CD14-positive monocyte (primary cell): ENCODE measurements at regions not wholly inside any gene's neighbourhood (a gene's known extent, or its start where the extent isn't known, plus 50 kb on each side); places are given as distances from the start of the nearest gene placed in this dataset.

Source experiments
- DNase-seq, 3 donors: peaks; one replicate each; pipeline ENCODE4 v3.0.0-alpha.2; 2011 to 2022
- H2AFZ ChIP-seq: 2 replicates; pipeline ENCODE4 v1.6.0; 2012; ENCODE audit warnings: mild to moderate bottlenecking, low read depth, low read length, inconsistent platforms; ENCODE audit not compliant: insufficient read depth, poor library complexity, severe bottlenecking
- H3K27ac ChIP-seq, 2 donors: 1 replicate in 1 of 2; 2 replicates in 1 of 2; pipeline ENCODE4 v1.5.1; 2012 to 2013; ENCODE audit warnings: low read length in 2 of 2, control low read depth in 1 of 2, inconsistent platforms in 1 of 2, low read depth in 1 of 2, mild to moderate bottlenecking in 1 of 2
- H3K27me3 ChIP-seq, 2 donors: one replicate each; pipeline versions ENCODE4 v1.6.0 to v1.6.1; 2011 to 2013; ENCODE audit warnings: low read length in 2 of 2; ENCODE audit not compliant: control insufficient read depth in 2 of 2, insufficient read depth in 2 of 2
- H3K36me3 ChIP-seq, 2 donors: replicated peaks in 1 of 2; 1 replicate in 1 of 2; 2 replicates in 1 of 2; pipeline versions ENCODE4 v1.5.1 to v1.6.1; 2012 to 2013; ENCODE audit warnings: low read length in 2 of 2, control low read depth in 1 of 2, inconsistent platforms in 1 of 2, mild to moderate bottlenecking in 1 of 2; ENCODE audit not compliant: insufficient read depth in 2 of 2, control insufficient read depth in 1 of 2
- H3K4me1 ChIP-seq, 2 donors: 1 replicate in 1 of 2; 2 replicates in 1 of 2; pipeline versions ENCODE4 v1.5.1 to v1.6.1; 2012 to 2013; ENCODE audit warnings: low read length in 2 of 2, control low read depth in 1 of 2, inconsistent platforms in 1 of 2, mild to moderate bottlenecking in 1 of 2, moderate library complexity in 1 of 2; ENCODE audit not compliant: insufficient read depth in 2 of 2, control insufficient read depth in 1 of 2
- H3K4me2 ChIP-seq: replicated peaks from 2 replicates; pipeline ENCODE3; 2012; ENCODE audit warnings: low read length, moderate library complexity, mild to moderate bottlenecking; ENCODE audit not compliant: poor library complexity, severe bottlenecking; ENCODE audit errors: extremely low read depth
- H3K4me3 ChIP-seq, 3 experiments: fragments of 200-600 bp in 1 of 3; sonication (generic) in 1 of 3; replicated peaks in 1 of 3; 1 replicate in 2 of 3; 2 replicates in 1 of 3; pipeline ENCODE4 v1.5.1; 2011 to 2013; ENCODE audit warnings: low read length in 3 of 3, mild to moderate bottlenecking in 3 of 3, control low read depth in 2 of 3, low read depth in 2 of 3, inconsistent platforms in 1 of 3, moderate library complexity in 1 of 3
- H3K79me2 ChIP-seq: 2 replicates; pipeline ENCODE4 v1.6.0; 2012; ENCODE audit warnings: mild to moderate bottlenecking, control low read depth, inconsistent platforms, low read length, moderate library complexity; ENCODE audit not compliant: insufficient read depth
- H3K9ac ChIP-seq: 2 replicates; pipeline ENCODE4 v1.6.0; 2017; ENCODE audit warnings: low read length, mild to moderate bottlenecking; ENCODE audit not compliant: insufficient read depth, poor library complexity, severe bottlenecking
- H3K9me3 ChIP-seq, 2 donors: replicated peaks in 1 of 2; 1 replicate in 1 of 2; 2 replicates in 1 of 2; pipeline versions ENCODE4 v1.5.1 to v1.6.1; 2012 to 2013; ENCODE audit warnings: low read length in 2 of 2, control low read depth in 1 of 2; ENCODE audit not compliant: control insufficient read depth in 1 of 2, insufficient read depth in 1 of 2
- H4K20me1 ChIP-seq: 2 replicates; pipeline ENCODE4 v1.6.0; 2012; ENCODE audit warnings: mild to moderate bottlenecking, low read length, control low read depth, moderate library complexity; ENCODE audit not compliant: insufficient read depth
- H3K27ac Mint-ChIP-seq, 7 donors: one replicate each; pipeline ENCODE4 v1.8.0; 2020; ENCODE audit warnings: mild to moderate bottlenecking in 7 of 7, mixed read lengths in 7 of 7, moderate library complexity in 6 of 7, inconsistent platforms in 2 of 7
- H3K27me3 Mint-ChIP-seq, 3 donors: one replicate each; pipeline ENCODE4 v1.8.0; 2021 to 2022; ENCODE audit warnings: low read depth in 3 of 3, mild to moderate bottlenecking in 3 of 3, mixed read lengths in 3 of 3, moderate library complexity in 3 of 3, inconsistent platforms in 1 of 3
- H3K36me3 Mint-ChIP-seq, 2 donors: one replicate each; pipeline ENCODE4 v1.8.0; 2020; ENCODE audit warnings: mixed read lengths in 2 of 2, inconsistent platforms in 1 of 2, mild to moderate bottlenecking in 1 of 2
- H3K4me1 Mint-ChIP-seq: one replicate; pipeline ENCODE4 v1.8.0; 2020; ENCODE audit warnings: mild to moderate bottlenecking, mixed read lengths
- H3K4me3 Mint-ChIP-seq, 2 donors: one replicate each; pipeline ENCODE4 v1.8.0; 2020; ENCODE audit warnings: mild to moderate bottlenecking in 2 of 2, mixed read lengths in 2 of 2, moderate library complexity in 1 of 2
- H3K9me3 Mint-ChIP-seq, 7 donors: one replicate each; pipeline ENCODE4 v1.8.0; 2020 to 2022; ENCODE audit warnings: mixed read lengths in 7 of 7, mild to moderate bottlenecking in 6 of 7, moderate library complexity in 6 of 7, inconsistent platforms in 2 of 7
- WGBS: methylation state at CpG from one replicate; pipeline ENCODE4 v1.1.5; 2013; ENCODE audit warnings: missing lambda C conversion rate; ENCODE audit not compliant: insufficient coverage; 5-methylcytosine and 5-hydroxymethylcytosine counted together
- intact Hi-C, 2 donors: fragments of 100-400 bp; cut with micrococcal nuclease; formaldehyde crosslinking; loops; one replicate each; pipeline versions ENCODE4 v1.15.0 to v1.15.1; 2023
- TF ChIP-seq, protein P1 (sequence below): fragments of 200-600 bp; IDR thresholded peaks from one replicate; pipeline ENCODE4 v1.8.0; 2022; ENCODE audit warnings: antibody characterized with exemption, mild to moderate bottlenecking

DNA sequence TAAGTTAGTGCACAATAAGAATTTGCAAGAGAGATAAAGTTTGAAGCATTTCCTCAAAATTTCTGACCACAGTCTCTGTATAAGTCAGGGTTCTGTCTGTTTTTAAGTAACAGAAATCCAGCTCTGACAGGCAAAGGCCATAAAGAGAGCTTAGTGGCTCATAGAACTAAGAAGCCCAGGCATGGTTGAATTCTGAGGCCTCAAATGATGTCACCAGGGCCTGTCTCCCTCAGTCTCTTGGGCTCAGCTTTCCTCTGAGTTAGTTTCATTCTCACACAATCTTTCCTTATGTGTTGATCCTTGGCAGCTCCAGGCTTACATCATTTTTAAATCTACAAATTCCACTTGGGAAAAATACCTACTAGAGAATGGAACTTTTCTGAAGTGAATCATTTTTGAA lies 173.4 kb upstream of the ATP2B1 start:
- Histone ChIP-seq H3K9ac (no peak overlapping the region), H3K36me3 (no peaks in the 10 kb centered on the region), H4K20me1 (no peaks in the 10 kb centered on the region), H3K9me3 (no peaks in the 10 kb centered on the region), H3K79me2 (no peaks in the 10 kb centered on the region), H3K4me2 (no peak overlapping the region), H3K27me3 (no peaks in the 10 kb centered on the region), H2AFZ (peak overlapping the region; percentile 20), H3K4me1 (peaks cover 16 to 34% of the 10 kb centered on the region in 2 donors), H3K27ac (peak overlapping the region in 1 of 2 donors; percentile 23), H3K4me3 (no peak overlapping the region)
- H3K4me1 Mint-ChIP-seq, result peaks cover 30% of the 10 kb centered on the region
- peak in 2 of 3 donors; percentile 24 to 30 for DNase-seq
- no peaks in the 10 kb centered on the region for H3K27me3 Mint-ChIP-seq
- H3K36me3 Mint-ChIP-seq, result no peaks in the 10 kb centered on the region
- intact Hi-C loops, result no loop called here
- no peak overlapping the region for H3K4me3 Mint-ChIP-seq
- peak overlapping the region in 6 of 7 donors; percentile 4 to 90 (median 25) for H3K27ac Mint-ChIP-seq
- TF ChIP-seq, protein P1, sequence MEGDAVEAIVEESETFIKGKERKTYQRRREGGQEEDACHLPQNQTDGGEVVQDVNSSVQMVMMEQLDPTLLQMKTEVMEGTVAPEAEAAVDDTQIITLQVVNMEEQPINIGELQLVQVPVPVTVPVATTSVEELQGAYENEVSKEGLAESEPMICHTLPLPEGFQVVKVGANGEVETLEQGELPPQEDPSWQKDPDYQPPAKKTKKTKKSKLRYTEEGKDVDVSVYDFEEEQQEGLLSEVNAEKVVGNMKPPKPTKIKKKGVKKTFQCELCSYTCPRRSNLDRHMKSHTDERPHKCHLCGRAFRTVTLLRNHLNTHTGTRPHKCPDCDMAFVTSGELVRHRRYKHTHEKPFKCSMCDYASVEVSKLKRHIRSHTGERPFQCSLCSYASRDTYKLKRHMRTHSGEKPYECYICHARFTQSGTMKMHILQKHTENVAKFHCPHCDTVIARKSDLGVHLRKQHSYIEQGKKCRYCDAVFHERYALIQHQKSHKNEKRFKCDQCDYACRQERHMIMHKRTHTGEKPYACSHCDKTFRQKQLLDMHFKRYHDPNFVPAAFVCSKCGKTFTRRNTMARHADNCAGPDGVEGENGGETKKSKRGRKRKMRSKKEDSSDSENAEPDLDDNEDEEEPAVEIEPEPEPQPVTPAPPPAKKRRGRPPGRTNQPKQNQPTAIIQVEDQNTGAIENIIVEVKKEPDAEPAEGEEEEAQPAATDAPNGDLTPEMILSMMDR, result no peak
- peaks cover 0 to 2% (median 0%) of the 10 kb centered on the region in 7 donors for H3K9me3 Mint-ChIP-seq

DNA sequence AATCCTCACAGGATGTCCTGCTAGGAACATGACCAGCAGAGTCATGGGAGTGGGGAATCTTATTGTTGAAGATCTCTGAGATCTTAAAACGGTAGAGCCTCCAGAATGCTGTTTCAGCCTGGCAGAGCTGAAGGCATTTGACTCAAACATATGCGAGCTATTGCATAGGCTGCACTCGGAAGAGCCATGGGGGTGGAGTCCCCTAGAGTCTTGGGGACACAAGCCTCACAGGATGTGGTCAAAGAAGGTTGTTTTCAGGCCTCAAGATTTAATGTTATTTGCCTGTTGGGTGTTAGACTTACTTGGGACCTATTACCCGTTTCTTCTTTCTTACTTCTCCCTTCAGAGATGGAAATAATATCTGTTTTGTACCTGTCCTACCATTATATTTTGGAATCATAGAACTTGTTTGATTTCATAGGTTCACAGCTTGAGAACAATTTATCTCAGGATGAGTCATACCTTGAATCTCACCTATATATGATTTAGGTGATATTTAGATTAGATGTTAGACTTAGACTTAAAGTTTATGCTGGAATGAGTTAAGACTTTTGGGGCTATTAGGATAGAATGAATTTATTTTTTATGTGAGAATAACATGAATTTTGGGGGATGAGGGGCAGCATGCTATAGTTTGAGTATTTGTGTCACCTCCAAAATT lies 172.2 kb upstream of the ATP2B1 start:
- peak overlapping the region; percentile 74 for H2AFZ ChIP-seq
- H3K4me3 ChIP-seq, result peak overlapping the region in 1 of 3 experiments; percentile 27
- no peaks in the 10 kb centered on the region for H3K27me3 ChIP-seq
- H3K27ac ChIP-seq, result peak overlapping the region; percentile 22 to 69
- no peaks in the 10 kb centered on the region for H3K27me3 Mint-ChIP-seq
- TF ChIP-seq, protein P1, result no peak
- peak overlapping the region; percentile 66 to 93 (median 91) for H3K27ac Mint-ChIP-seq
- no peaks in the 10 kb centered on the region for H3K36me3 Mint-ChIP-seq
- peak overlapping the region; percentile 27 to 48 for H3K4me3 Mint-ChIP-seq
- H3K4me2 ChIP-seq, result peak overlapping the region; percentile 35
- peaks cover 30% of the 10 kb centered on the region for H3K4me1 Mint-ChIP-seq
- no peaks in the 10 kb centered on the region for H3K9me3 ChIP-seq
- no peaks in the 10 kb centered on the region for H3K36me3 ChIP-seq
- H3K9ac ChIP-seq, result no peak overlapping the region
- DNase-seq, result peak; percentile 57 to 63 (median 62)
- intact Hi-C loops, result no loop called here
- H4K20me1 ChIP-seq, result no peaks in the 10 kb centered on the region
- H3K9me3 Mint-ChIP-seq, result peaks cover 0 to 2% (median 0%) of the 10 kb centered on the region in 7 donors
- no peaks in the 10 kb centered on the region for H3K79me2 ChIP-seq
- peaks cover 16 to 34% of the 10 kb centered on the region in 2 donors for H3K4me1 ChIP-seq
- 0% methylated on average over 3 of the region's 4 CpGs for WGBS
